ENCODE measurements at regions not wholly inside any gene's neighbourhood (a gene's known extent, or its start where the extent isn't known, plus 50 kb on each side); places are given as distances from the start of the nearest gene placed in this dataset.

DNA sequence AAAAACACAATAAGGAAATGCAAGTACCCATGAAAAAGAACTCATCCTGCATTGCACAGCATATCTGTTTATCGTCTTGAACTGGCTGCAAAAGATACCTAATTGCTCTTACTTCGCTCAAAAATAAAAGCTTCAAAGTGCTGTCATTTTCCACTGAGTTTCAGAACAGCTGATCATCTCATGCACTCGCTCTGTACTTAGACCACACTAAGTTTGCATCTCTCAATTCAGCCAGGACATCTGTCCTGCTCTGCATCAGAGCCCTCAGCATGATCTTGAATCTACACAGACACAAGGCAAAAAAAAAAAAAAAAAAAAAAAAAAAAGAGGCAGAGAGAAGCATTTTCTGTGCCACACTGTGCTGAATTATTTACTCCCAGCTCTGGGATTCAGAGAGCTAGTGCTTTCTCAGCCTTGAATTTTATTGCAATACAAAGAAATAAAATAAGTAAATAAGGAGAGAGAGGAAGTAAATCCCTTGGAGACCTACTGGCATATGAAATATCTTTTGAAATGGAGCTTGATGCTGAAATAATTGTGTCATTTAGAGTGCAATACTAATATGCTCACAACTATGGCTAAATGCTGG is 81.3 kb downstream of the PPP1R2C start:
- TF ChIP-seq EP300 (IDR thresholded peaks at IDR 0.05) (no peak), POLR2AphosphoS5 (IDR thresholded peaks at IDR 0.05) (no peak), POLR2A (IDR thresholded peaks at IDR 0.05) (no peak)
- TF ChIP-seq, protein P1, sequence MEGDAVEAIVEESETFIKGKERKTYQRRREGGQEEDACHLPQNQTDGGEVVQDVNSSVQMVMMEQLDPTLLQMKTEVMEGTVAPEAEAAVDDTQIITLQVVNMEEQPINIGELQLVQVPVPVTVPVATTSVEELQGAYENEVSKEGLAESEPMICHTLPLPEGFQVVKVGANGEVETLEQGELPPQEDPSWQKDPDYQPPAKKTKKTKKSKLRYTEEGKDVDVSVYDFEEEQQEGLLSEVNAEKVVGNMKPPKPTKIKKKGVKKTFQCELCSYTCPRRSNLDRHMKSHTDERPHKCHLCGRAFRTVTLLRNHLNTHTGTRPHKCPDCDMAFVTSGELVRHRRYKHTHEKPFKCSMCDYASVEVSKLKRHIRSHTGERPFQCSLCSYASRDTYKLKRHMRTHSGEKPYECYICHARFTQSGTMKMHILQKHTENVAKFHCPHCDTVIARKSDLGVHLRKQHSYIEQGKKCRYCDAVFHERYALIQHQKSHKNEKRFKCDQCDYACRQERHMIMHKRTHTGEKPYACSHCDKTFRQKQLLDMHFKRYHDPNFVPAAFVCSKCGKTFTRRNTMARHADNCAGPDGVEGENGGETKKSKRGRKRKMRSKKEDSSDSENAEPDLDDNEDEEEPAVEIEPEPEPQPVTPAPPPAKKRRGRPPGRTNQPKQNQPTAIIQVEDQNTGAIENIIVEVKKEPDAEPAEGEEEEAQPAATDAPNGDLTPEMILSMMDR (IDR thresholded peaks at IDR 0.05) = no peak
- whole genome bisulfite sequencing, 2 donors = 13 to 41% methylated on average over 3 of the region's 3 CpGs
- intact Hi-C loops (cut with DNase I) = no loop called here
- no peaks in the 10 kb centered on the region for H3K36me3 ChIP-seq
- no peaks in the 10 kb centered on the region for H3K9me3 ChIP-seq
- no peak for DNase-seq
- no peaks in the 10 kb centered on the region for H3K27me3 ChIP-seq
- no peaks in the 10 kb centered on the region for H3K4me1 ChIP-seq
- no peak overlapping the region for H3K4me3 ChIP-seq
- H3K27ac ChIP-seq = no peak overlapping the region

DNA sequence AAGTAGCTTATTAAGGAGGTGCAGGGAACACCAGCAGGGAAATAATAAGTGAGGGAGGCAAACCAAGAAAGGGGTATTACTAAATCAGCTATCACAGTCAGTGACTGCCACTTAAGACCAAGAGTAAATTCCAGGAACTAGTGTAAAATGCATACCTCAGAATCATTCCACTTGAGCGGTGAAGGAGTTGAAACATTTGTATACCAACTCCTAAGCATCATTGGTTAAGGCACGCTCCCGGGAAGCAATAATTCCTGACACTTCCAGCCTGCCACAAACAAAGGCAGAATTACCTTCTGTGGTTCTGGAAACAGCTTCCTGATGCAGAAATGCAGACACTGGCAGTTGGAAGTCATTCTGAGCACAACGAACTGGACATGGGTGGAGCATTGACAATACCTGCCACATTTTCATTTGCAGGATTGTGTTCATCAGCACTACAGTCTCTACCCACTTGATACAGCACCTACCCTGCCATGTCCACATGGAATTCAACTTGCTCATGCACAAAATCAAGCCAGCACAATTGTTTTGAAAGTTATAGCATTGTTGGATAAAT is 82.1 kb downstream of the PPP1R2C start:
- H3K4me3 ChIP-seq = no peak overlapping the region
- H3K4me1 ChIP-seq = no peaks in the 10 kb centered on the region
- H3K36me3 ChIP-seq = no peaks in the 10 kb centered on the region
- intact Hi-C loops (cut with DNase I) = no loop called here
- H3K9me3 ChIP-seq = no peaks in the 10 kb centered on the region
- H3K27ac ChIP-seq = no peak overlapping the region
- no peak for TF ChIP-seq EP300 (IDR thresholded peaks at IDR 0.05)
- no peak for TF ChIP-seq POLR2AphosphoS5 (IDR thresholded peaks at IDR 0.05)
- TF ChIP-seq POLR2A (IDR thresholded peaks at IDR 0.05) = no peak
- TF ChIP-seq, protein P1 (IDR thresholded peaks at IDR 0.05) = no peak
- no peak for DNase-seq
- H3K27me3 ChIP-seq = no peaks in the 10 kb centered on the region
- 11 to 50% methylated on average over 4 of the region's 4 CpGs for WGBS, 2 donors

DNA sequence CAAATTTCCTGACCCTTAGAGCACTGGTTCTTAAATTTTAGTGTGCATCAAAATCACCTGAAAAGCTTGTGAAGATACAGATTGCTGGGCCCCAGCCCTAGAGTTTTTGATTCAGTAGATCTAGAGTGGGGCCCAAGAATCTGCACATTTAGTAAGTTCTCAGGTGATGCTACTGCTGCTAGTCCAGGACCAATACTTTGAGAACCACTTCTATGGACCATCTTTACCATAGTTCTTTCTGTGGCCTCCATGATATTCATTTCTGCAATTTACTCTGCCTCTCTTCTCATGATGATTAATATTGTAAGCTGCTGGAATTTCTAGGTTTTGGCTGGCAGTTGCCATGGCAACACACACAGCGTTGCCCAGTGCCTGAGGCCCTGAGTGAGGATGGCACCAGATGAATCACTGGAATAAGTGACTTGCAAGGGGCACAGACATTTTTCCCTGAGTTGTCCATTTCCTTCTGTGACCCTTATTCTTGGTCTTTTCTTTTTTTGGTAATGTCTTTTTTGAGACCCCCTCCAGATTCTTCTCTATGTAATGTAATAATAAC is 83.6 kb downstream of the PPP1R2C start:
- DNase-seq = no peak
- intact Hi-C loops (cut with DNase I) = no loop called here
- no peaks in the 10 kb centered on the region for H3K4me1 ChIP-seq
- no peak overlapping the region for H3K4me3 ChIP-seq
- no peak overlapping the region for H3K27ac ChIP-seq
- TF ChIP-seq POLR2AphosphoS5 (IDR thresholded peaks at IDR 0.05) (no peak), POLR2A (IDR thresholded peaks at IDR 0.05) (no peak), EP300 (IDR thresholded peaks at IDR 0.05) (no peak)
- TF ChIP-seq, protein P1 (IDR thresholded peaks at IDR 0.05) = no peak
- no peaks in the 10 kb centered on the region for H3K27me3 ChIP-seq
- no peaks in the 10 kb centered on the region for H3K36me3 ChIP-seq
- H3K9me3 ChIP-seq = no peaks in the 10 kb centered on the region
- WGBS, 2 donors = 85 to 95% methylated on average over 1 of the region's 1 CpG

DNA sequence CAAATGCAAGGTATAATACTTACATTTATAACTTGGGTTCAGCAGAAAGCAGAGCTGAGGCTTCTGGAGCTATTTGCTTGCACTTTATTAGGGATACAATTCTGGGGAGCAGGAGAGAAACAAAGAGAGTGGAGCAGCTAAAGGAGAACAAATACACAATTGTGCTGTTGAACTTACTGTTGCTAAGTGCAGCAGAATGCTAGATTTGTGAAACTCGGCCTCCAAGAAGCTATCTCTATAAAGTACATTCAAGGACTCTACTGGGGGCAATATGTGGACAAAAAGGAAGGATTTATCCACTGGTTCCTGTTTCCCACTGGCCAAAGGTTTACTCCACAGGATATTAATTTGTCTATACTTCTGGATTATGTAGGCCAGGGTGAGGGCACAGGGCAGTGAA is 86.8 kb downstream of the PPP1R2C start:
- 75 to 89% methylated on average over 1 of the region's 1 CpG for WGBS, 2 donors
- no peaks in the 10 kb centered on the region for H3K4me1 ChIP-seq

DNA sequence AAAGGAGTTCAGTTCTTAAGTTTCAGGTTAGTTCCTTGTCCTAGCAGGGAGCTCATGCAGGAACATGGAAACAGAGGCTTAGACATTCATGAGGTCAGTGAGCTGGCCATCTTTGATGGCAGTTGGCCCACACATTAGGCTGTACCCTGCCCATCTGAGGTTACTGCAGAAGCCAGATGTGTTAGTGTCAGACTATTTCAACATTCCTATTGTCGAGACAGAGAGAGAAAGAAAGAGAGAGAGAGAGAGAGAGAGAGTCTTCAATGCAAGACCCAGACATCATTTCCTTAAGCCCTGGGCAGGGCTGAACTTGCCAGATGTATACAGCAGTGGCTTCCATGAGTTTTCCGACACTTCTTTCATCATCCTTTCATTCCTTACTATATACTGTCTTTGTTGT is 91.3 kb downstream of the PPP1R2C start:
- no peaks in the 10 kb centered on the region for H3K27me3 ChIP-seq
- TF ChIP-seq EP300 (IDR thresholded peaks at IDR 0.05) (no peak), POLR2A (IDR thresholded peaks at IDR 0.05) (no peak)
- H3K4me3 ChIP-seq = no peak overlapping the region
- intact Hi-C loops (cut with DNase I) = no loop called here
- H3K9me3 ChIP-seq = no peaks in the 10 kb centered on the region
- WGBS, 2 donors = 87 to 88% methylated on average over 2 of the region's 2 CpGs
- H3K27ac ChIP-seq = no peak overlapping the region
- no peak for DNase-seq
- H3K4me1 ChIP-seq = no peaks in the 10 kb centered on the region
- no peaks in the 10 kb centered on the region for H3K36me3 ChIP-seq

More for the DNA sequence above, 86.8 kb downstream of the PPP1R2C start:
- H3K27ac ChIP-seq = no peak overlapping the region
- no peaks in the 10 kb centered on the region for H3K27me3 ChIP-seq
- intact Hi-C loops (cut with DNase I) = no loop called here
- TF ChIP-seq POLR2A (IDR thresholded peaks at IDR 0.05) = no peak
- H3K36me3 ChIP-seq = no peaks in the 10 kb centered on the region
- no peak overlapping the region for H3K4me3 ChIP-seq
- no peaks in the 10 kb centered on the region for H3K9me3 ChIP-seq
- no peak for DNase-seq

Measured in sigmoid colon (tissue), 6 donors.